Ascending aorta (tissue), 2 donors: ENCODE measurements at regions not wholly inside any gene's neighbourhood (a gene's known extent, or its start where the extent isn't known, plus 50 kb on each side); places are given as distances from the start of the nearest gene placed in this dataset.

Experiments
- DNase-seq, 2 donors: peaks; one replicate each; pipeline ENCODE4 v3.0.0-alpha.2; 2019; ENCODE audit warnings: low spot score in 2 of 2
- H3K27ac ChIP-seq, 2 donors: fragments of 200-600 bp; sonication (generic); one replicate each; pipeline ENCODE4 v1.5.1; 2016 to 2017; ENCODE audit warnings: mild to moderate bottlenecking in 1 of 2
- H3K27me3 ChIP-seq: fragments of 200-600 bp; sonication (generic); one replicate; pipeline ENCODE4 v1.5.1; 2017
- H3K36me3 ChIP-seq, 2 donors: fragments of 200-600 bp; sonication (generic); one replicate each; pipeline ENCODE4 v1.5.1; 2016
- H3K4me1 ChIP-seq, 2 donors: fragments of 200-600 bp; sonication (generic); one replicate each; pipeline ENCODE4 v1.5.1; 2016 to 2017; ENCODE audit warnings: mild to moderate bottlenecking in 1 of 2
- H3K4me3 ChIP-seq, 2 donors: fragments of 200-600 bp; sonication (generic); one replicate each; pipeline ENCODE4 v1.5.1; 2016 to 2017; ENCODE audit warnings: mild to moderate bottlenecking in 1 of 2
- H3K9me3 ChIP-seq, 2 donors: fragments of 200-600 bp; sonication (generic); one replicate each; pipeline ENCODE4 v1.5.1; 2016
- intact Hi-C: fragments of 100-400 bp; cut with DNase I; formaldehyde crosslinking; loops from one replicate; pipeline ENCODE4 v1.15.1; 2023
- TF ChIP-seq, protein P1 (sequence below), 3 experiments: fragments of 200-600 bp in 2 of 3; fragments of 450-650 bp in 1 of 3; sonication (generic) in 2 of 3; IDR thresholded peaks; one replicate each; pipeline ENCODE4 v1.5.1; 2016 to 2019; ENCODE audit warnings: antibody characterized with exemption in 3 of 3, mild to moderate bottlenecking in 1 of 3, moderate library complexity in 1 of 3

DNA sequence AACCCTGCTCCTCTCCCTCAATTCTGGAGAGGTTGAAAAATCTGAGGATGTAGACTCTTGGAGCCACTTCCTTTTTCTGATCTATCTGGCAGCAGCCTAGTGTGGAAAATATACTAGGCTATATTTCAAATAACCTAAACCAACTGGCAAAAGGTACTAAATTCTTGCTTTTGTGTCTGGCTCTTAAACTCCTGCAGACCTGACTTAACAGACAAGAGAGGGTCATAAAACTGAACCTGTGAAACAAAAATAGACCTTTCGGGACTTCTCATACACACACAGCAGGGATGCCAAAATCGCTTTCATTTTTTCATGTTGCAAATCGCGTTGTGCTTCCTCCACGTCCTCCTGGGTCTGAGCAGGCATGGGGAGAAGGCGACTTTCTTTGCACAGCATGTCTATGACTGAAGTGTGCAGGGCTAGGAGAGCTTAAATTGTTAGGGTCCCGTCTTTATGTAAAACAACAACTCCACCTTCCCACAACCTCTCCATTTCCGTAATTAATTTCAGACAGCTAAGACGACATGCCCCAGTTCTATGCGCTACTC, 520.7 kb upstream of the PSMD7 start:
- no peaks in the 10 kb centered on the region for H3K9me3 ChIP-seq
- DNase-seq: no peak
- TF ChIP-seq, protein P1, sequence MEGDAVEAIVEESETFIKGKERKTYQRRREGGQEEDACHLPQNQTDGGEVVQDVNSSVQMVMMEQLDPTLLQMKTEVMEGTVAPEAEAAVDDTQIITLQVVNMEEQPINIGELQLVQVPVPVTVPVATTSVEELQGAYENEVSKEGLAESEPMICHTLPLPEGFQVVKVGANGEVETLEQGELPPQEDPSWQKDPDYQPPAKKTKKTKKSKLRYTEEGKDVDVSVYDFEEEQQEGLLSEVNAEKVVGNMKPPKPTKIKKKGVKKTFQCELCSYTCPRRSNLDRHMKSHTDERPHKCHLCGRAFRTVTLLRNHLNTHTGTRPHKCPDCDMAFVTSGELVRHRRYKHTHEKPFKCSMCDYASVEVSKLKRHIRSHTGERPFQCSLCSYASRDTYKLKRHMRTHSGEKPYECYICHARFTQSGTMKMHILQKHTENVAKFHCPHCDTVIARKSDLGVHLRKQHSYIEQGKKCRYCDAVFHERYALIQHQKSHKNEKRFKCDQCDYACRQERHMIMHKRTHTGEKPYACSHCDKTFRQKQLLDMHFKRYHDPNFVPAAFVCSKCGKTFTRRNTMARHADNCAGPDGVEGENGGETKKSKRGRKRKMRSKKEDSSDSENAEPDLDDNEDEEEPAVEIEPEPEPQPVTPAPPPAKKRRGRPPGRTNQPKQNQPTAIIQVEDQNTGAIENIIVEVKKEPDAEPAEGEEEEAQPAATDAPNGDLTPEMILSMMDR (IDR thresholded peaks at IDR 0.05): no peak
- no peaks in the 10 kb centered on the region for H3K36me3 ChIP-seq
- peak overlapping the region in 1 of 2 donors; percentile 9 for H3K27ac ChIP-seq
- peak overlapping the region; percentile 6 to 55 for H3K4me3 ChIP-seq
- H3K27me3 ChIP-seq: no peaks in the 10 kb centered on the region
- peaks cover 3 to 23% of the 10 kb centered on the region in 2 donors for H3K4me1 ChIP-seq
- intact Hi-C loops: loop anchor here (2.0 to 10.0 kb wide), 2 partner anchors 17 to 829 kb away; partner anchors contain the start of gene GLG1

DNA sequence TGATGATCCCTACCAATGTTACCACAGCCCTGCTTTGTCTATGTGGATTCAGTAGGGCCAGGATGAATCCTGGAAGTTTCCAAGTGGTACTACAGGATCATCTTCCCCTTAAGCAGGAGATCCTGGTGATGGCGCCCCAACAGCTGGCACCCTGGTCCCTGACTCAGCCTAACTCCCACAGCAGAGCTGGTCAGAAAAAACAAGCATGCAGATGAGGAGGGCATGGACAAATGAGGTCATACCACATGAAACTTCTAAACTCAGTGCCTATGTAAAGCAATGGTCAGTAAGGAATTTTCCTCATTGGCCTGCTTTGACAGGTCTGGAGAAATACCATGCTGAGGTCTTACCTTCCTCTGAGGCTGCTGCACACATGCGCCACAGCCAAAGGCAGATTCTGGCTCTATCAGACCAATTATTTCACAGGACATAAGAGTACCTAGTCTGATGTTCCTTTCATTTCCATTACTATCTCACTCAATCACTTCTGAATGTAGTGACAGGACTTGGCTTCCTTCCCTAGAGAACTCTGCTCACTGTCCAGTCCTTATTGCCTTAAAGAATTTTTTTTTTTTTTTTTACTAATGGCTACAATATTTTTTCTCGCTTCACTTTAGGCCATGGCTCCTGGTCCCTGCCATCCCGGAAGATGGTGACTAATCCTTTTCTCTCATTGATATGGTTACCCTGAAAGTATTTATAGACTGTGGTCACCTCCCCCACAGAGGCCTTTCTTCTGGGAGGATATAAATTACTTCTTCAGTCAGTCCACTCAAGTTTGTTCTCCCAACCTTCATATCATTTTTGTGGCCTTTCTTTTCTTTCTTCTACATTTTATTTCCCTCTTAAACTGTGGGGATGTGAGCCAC, 525.2 kb upstream of the PSMD7 start:
- Histone ChIP-seq H3K36me3 (no peaks in the 10 kb centered on the region), H3K4me1 (peaks cover 15 to 41% of the 10 kb centered on the region in 2 donors), H3K4me3 (no peak overlapping the region), H3K9me3 (no peaks in the 10 kb centered on the region), H3K27me3 (no peaks in the 10 kb centered on the region), H3K27ac (peak overlapping the region; percentile 64 to 82)
- intact Hi-C loops: loop anchor here (2.0 to 10.0 kb wide), 3 partner anchors 525 to 923 kb away; partner anchors contain the start of genes GLG1 and PSMD7
- no peak for DNase-seq
- TF ChIP-seq, protein P1 (IDR thresholded peaks at IDR 0.05): no peak

DNA sequence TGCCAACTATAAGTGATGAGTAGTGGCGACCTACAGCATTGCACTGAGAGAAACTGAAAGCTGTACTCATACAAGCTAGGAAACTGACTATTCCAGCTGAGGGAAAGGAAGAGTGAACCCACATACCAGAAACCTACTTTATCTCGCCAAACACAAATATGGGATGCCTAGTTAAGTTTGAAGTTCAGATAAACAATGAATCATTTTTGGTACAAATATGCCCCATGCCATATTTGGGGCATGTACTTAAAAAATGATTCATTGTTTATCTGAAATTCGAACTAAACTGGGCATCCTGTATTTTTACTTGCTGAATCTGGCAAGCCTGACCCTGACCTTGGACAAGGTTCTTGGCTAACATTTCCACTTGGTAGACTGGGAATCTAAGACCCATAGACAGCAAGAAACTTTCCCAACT, 527.8 kb upstream of the PSMD7 start:
- intact Hi-C loops: no loop called here
- Histone ChIP-seq H3K27ac (peak overlapping the region; percentile 70 to 82), H3K27me3 (no peaks in the 10 kb centered on the region), H3K4me1 (peaks cover 15 to 53% of the 10 kb centered on the region in 2 donors), H3K36me3 (no peaks in the 10 kb centered on the region), H3K4me3 (no peak overlapping the region), H3K9me3 (no peaks in the 10 kb centered on the region)
- peak in 1 of 2 donors; percentile 86 for DNase-seq
- TF ChIP-seq, protein P1 (IDR thresholded peaks at IDR 0.05): no peak

DNA sequence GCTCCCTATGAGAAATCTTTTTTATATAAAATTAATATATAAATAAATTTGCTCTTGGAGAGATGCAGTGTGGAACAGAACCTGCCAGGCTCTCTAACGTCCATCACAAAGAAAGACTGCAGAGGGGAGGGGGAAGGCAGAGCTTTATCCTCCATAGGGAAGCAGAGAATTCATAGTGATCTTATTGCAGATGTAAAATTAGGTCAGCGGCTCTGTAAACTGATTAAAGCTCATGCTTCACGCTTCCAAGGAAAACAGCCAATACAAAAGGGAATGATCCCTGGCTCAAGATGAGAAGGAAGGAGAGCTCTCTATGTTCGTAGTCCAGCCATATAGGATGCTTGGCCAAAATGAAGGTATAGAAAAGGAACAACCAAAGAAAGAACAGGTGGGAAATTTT, 532.3 kb upstream of the PSMD7 start:
- intact Hi-C loops: no loop called here
- Histone ChIP-seq H3K4me3 (no peak overlapping the region), H3K27ac (peak overlapping the region; percentile 62 to 69), H3K4me1 (peaks cover 3 to 25% of the 10 kb centered on the region in 2 donors), H3K27me3 (no peaks in the 10 kb centered on the region), H3K36me3 (no peaks in the 10 kb centered on the region), H3K9me3 (no peaks in the 10 kb centered on the region)
- no peak for DNase-seq
- TF ChIP-seq, protein P1 (IDR thresholded peaks at IDR 0.05): no peak

DNA sequence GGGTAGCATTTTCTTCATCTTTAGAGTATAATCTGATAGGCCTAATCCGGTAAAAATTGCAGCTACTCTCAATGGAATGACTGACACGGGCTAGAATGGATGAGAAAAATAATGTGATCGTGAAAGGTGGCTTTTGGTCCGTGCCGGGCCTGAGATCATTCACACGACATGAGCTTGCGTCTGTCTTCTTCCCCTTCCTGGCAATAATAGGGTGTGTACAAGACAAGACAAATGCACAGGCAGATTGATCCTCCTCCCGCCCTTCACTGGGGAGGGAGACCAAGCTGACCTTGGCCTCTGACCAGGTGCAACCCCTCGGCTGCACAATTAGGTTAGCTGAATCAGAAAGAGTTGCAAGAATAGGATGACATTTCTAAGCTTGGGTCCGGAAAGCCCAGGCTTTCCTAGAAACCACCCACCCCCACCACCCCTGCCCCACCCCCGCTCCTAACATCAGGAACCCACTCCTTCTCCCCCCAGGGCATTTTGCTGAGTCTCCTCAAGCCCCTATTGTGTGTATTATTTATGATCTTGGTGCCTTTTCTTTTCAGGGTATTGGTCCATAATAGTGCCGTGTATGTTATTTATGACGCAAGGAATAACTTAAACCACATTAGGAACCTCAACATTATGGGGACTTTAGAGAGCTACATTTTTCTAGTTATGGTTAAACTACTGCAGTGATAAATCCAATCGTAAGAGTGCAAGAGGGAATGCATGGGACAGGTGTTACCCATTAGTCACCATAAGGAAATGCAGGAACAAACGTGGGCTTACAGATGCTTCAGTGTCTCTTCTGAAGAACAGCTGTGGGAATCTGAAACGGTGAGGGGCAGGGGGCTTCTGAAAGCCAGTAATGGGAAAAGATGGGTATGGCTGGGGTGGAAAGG, 540.1 kb upstream of the PSMD7 start:
- H3K4me3 ChIP-seq: no peak overlapping the region
- intact Hi-C loops: no loop called here
- H3K27ac ChIP-seq: no peak overlapping the region
- H3K9me3 ChIP-seq: no peaks in the 10 kb centered on the region
- no peaks in the 10 kb centered on the region for H3K27me3 ChIP-seq
- H3K4me1 ChIP-seq: peaks cover 3 to 8% of the 10 kb centered on the region in 2 donors
- no peaks in the 10 kb centered on the region for H3K36me3 ChIP-seq
- no peak for DNase-seq
- TF ChIP-seq, protein P1 (IDR thresholded peaks at IDR 0.05): no peak
